ENCODE measurements at regions not wholly inside any gene's neighbourhood (a gene's known extent, or its start where the extent isn't known, plus 50 kb on each side); places are given as distances from the start of the nearest gene placed in this dataset.

DNA sequence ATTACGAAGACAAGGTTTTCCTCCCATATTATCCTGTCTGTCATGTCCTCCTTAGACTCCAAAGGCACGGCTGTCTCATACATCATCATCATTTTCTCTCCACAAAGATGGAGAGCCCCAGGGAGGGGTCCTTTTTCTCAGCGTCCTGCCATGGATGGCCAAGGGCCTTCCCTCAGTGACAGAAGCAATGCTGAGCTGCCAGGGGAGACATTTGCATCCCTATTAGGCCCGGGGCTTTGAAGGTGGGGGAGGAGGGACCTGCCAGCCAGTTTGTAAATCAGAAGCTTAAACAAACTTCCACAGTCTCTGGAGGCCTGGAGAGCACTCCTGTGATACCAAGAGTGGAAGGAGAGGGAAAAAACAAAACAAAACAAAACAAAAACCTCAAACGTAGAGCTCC is 112.4 kb upstream of the ADO start:
- TF ChIP-seq, protein P1, sequence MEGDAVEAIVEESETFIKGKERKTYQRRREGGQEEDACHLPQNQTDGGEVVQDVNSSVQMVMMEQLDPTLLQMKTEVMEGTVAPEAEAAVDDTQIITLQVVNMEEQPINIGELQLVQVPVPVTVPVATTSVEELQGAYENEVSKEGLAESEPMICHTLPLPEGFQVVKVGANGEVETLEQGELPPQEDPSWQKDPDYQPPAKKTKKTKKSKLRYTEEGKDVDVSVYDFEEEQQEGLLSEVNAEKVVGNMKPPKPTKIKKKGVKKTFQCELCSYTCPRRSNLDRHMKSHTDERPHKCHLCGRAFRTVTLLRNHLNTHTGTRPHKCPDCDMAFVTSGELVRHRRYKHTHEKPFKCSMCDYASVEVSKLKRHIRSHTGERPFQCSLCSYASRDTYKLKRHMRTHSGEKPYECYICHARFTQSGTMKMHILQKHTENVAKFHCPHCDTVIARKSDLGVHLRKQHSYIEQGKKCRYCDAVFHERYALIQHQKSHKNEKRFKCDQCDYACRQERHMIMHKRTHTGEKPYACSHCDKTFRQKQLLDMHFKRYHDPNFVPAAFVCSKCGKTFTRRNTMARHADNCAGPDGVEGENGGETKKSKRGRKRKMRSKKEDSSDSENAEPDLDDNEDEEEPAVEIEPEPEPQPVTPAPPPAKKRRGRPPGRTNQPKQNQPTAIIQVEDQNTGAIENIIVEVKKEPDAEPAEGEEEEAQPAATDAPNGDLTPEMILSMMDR (conservative IDR thresholded peaks at IDR 0.05; ENCODE audit: low read depth, low read length), result no peak
- TF ChIP-seq EZH2 (IDR thresholded peaks at IDR 0.05; ENCODE audit: low read length, unreplicated experiment) (no peak), EZH2phosphoT487 (IDR thresholded peaks at IDR 0.05; ENCODE audit: borderline replicate concordance, low read length) (no peak)
